Activated T-cell treated with anti-CD3 and anti-CD28 coated beads for 48 hours (primary cell): ENCODE measurements at regions not wholly inside any gene's neighbourhood (a gene's known extent, or its start where the extent isn't known, plus 50 kb on each side); places are given as distances from the start of the nearest gene placed in this dataset.

ENCODE experiments used
- DNase-seq: peaks from one replicate; pipeline ENCODE4 v3.0.0-alpha.2; 2020; ENCODE audit warnings: low read depth

- no peak for DNase-seq
These were observed 193.0 kb downstream of the TTC8 start for GRCh38 chr14:89017417-89017816.

- DNase-seq: no peak
These were observed 197.8 kb downstream of the TTC8 start for GRCh38 chr14:89022274-89022673.

GRCh38 chr14:89024691-89025090 lies 200.2 kb downstream of the TTC8 start:
- DNase-seq: no peak

- no peak for DNase-seq
These were observed 201.2 kb downstream of the TTC8 start for GRCh38 chr14:89025561-89026236.

- peak; percentile 67 for DNase-seq
These were observed 202.8 kb downstream of the TTC8 start for GRCh38 chr14:89027097-89027740.

GRCh38 chr14:89028462-89029134 lies 204.1 kb downstream of the TTC8 start:
- no peak for DNase-seq

- no peak for DNase-seq
These were observed 205.7 kb downstream of the TTC8 start for GRCh38 chr14:89029961-89030694.

GRCh38 chr14:89030921-89031320 lies 206.5 kb downstream of the TTC8 start:
- DNase-seq: no peak

- no peak for DNase-seq
These were observed 207.7 kb downstream of the TTC8 start for GRCh38 chr14:89032086-89032649.

GRCh38 chr14:89033756-89034155 lies 209.3 kb downstream of the TTC8 start:
- DNase-seq: no peak

- no peak for DNase-seq
These were observed 211.9 kb downstream of the TTC8 start for GRCh38 chr14:89036371-89036770.

GRCh38 chr14:89037065-89037464 lies 212.6 kb downstream of the TTC8 start:
- no peak for DNase-seq

GRCh38 chr14:89040080-89040459 lies 215.6 kb downstream of the TTC8 start:
- DNase-seq: no peak

GRCh38 chr14:89040460-89041256 lies 216.2 kb downstream of the TTC8 start:
- peak; percentile 78 for DNase-seq

- DNase-seq: no peak
These were observed 216.8 kb downstream of the TTC8 start for GRCh38 chr14:89041257-89041582.

GRCh38 chr14:89042021-89042420 lies 217.6 kb downstream of the TTC8 start:
- DNase-seq: no peak

- DNase-seq: no peak
These were observed 228.9 kb downstream of the TTC8 start for GRCh38 chr14:89053303-89053702.

GRCh38 chr14:89056394-89056793 lies 231.9 kb downstream of the TTC8 start:
- no peak for DNase-seq

GRCh38 chr14:89058697-89059096 lies 234.2 kb downstream of the TTC8 start:
- DNase-seq: no peak

- no peak for DNase-seq
These were observed 235.7 kb downstream of the TTC8 start for GRCh38 chr14:89060191-89060590.

GRCh38 chr14:89061696-89062095 lies 237.2 kb downstream of the TTC8 start:
- no peak for DNase-seq

- no peak for DNase-seq
These were observed 241.4 kb downstream of the TTC8 start for GRCh38 chr14:89065879-89066278.
